GM21447 (cell line): ENCODE measurements at regions not wholly inside any gene's neighbourhood (a gene's known extent, or its start where the extent isn't known, plus 50 kb on each side); places are given as distances from the start of the nearest gene placed in this dataset.

Source experiments
- ATAC-seq: cut with Tn5 transposase; IDR thresholded peaks from one replicate; pipeline ENCODE4 v1.9.1; 2021; ENCODE audit not compliant: unreplicated experiment

- ATAC-seq = no peak
These were observed 278.6 kb upstream of the ITM2A start for GRCh38 chrX:79645749-79646148.

GRCh38 chrX:79631526-79631925 lies 264.4 kb upstream of the ITM2A start:
- no peak for ATAC-seq

DNA sequence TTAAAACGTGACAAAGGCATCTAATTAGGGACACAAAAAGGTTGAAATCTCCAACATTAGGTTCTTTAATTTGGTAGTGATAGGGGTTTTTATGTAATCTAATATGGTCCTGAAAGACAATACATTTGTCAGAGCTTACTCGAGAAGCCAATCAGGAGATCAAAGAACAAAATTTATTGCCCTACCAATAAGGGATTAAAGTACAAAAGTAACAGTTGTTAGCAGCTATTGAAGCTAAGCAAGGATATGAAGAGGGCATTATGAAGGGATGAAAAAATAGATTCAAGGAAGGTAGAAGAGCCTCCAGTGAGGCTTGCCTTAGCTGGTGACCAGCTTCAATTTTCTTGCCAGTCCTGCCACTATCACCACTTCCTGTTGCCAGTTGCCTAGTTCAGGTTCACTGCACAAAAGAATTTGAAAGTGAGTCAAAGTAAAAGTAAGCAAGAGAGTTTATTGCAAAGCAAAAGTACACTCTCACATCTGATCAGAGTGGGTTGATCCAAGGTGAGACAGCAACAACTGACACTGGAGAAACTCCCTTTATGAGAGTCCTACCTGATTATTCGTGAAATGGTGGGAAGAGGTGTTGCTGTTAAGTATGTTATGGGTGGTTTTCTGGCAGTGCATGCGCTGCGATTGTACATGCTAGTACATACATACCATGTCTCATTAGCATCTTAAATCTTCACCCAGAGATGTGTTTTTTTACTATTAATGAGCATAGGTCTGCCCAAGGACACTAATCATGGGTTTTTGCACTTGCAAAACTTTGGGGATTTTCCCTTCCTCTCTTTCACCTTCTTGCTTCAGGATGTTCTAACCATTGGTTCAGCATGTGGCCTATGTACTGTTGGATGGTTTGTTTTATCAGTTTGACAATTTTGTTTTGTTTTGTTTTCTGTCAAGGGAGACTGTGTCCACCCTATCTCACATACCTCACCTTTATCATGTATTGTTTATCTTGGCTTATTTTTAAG lies 263.2 kb upstream of the ITM2A start:
- ATAC-seq = peak; percentile 90

GRCh38 chrX:79623098-79623762 lies 256.1 kb upstream of the ITM2A start:
- no peak for ATAC-seq

DNA sequence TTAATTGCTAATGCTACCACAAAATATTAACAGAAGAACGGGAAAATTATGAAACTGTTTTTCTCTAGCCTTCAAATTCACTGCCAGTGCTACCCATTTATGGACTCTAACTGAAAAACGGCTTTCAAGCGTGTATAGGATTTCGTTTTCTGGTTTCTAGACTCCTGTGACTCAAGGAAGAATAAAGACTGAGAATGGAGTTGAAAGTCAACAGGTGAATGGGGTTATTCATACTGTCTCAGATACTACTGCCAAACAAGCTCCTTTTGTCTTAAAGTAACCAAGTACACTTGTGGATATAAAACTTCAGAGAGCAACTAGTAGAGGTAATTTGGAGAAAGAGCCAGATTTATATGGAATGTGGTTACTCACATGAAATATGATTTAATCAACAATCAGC lies 251.1 kb upstream of the ITM2A start:
- no peak for ATAC-seq

GRCh38 chrX:79604364-79604763 lies 237.2 kb upstream of the ITM2A start:
- ATAC-seq = no peak

DNA sequence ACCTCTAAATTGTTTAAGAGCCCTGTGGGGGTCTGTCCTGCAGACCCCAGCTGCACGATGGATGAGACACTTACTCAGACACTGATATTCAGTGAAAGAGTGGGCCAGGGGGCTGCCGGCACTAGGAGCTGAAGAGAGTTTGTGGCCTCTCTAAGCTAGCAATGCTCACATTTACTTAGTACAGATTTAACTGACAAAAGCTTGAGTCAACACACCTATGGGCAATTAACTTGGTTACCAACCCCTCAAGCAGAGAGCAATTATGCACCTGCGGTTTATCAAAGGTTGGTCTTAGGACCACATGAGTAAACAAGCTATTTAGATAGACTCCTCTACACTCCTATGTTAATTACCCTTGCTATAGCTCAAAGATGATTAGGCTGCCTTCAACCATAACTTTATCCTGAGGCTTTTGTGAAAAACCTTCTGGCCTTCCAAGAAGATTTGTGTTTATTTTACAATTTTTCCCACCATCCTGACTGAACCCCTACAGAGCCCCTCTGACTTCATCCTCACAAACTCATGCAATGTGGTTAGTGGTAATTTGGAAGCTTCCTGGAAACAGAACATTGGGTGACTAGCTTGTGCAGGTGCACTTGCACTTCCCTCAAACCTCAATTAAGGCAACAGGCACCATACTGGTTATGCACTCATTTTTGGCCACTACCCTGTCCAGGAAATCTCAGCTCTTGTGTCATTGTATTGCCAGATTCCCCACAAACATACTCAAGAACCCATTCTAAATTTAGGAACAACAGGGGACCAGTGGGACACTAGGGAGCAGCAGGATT lies 234.4 kb upstream of the ITM2A start:
- ATAC-seq = no peak

DNA sequence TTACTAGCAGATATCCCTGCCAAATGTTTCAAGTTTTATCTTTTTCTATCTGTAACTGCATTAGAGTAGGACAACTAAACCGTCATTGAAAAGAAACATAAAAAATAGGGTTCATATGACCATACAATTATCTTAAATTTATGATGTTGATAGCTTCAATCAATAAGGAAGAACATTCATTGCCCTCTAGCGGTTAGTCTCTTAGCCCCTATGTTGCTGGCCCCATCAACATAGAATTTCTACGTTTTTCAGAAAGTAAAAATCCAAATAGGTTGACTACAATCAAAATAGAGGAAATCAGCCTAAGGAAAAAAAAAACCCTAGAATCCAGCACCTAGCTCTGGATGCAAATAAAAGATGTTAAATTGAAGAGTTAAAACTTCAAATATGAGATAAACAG lies 225.1 kb upstream of the ITM2A start:
- no peak for ATAC-seq

GRCh38 chrX:79588233-79588632 lies 221.1 kb upstream of the ITM2A start:
- ATAC-seq = no peak

GRCh38 chrX:79573760-79574159 lies 206.6 kb upstream of the ITM2A start:
- ATAC-seq = no peak

GRCh38 chrX:79572566-79572965 lies 205.4 kb upstream of the ITM2A start:
- no peak for ATAC-seq

DNA sequence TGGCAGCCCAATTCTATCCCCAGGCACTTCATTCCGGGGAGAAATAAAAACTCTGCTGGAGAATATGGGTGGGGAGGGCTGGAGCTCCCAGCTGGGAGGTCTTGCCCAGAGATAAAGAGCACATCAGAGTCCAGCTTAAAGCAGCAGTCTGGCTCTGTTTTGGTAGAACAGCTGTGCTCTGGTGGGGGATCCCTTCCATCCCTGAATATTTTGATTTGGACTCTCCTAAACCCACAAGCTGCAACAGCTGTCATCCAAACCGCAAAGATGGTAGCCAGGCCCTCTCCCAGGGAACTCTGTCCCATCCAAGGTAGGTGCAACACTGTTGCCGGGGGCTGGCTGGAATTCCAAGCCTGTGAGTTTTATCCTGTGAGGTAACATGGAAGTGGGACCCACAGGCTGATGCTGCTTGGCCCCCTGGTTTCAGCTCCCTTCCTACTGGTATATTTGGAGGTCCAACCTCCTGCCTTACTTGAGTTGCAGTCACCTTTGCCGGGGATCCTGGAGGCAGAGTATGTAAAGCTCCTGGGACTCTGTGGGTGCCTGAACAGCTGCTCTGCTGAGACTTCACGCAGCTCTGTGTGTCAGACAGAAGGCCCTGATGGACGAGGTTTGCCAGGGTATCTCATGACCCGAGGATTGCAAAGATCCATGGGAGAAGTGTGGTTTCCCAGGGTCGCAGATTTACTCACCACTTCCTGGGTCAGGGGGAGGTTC lies 203.5 kb upstream of the ITM2A start:
- no peak for ATAC-seq

- ATAC-seq = no peak
These were observed 201.2 kb upstream of the ITM2A start for GRCh38 chrX:79568309-79568708.

DNA sequence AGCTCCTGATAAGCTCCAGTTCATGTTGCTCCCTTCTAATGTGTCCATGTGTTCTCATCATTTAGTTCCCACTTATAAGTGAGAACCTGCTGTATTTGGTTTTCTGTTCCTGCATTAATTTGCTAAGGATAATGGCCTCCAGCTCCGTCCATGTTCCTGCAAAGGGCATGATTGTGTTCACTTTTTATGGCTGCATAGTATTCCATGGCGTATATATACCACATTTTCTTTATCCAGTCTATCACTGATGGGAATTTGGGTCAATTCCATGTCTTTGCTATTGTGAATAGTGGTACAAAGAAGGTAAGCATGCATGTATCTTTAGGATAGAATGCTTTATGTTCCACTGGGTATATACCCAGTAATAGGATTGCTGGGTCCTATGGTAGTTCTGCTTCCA lies 197.2 kb upstream of the ITM2A start:
- no peak for ATAC-seq

- no peak for ATAC-seq
These were observed 192.2 kb upstream of the ITM2A start for GRCh38 chrX:79559290-79559689.

DNA sequence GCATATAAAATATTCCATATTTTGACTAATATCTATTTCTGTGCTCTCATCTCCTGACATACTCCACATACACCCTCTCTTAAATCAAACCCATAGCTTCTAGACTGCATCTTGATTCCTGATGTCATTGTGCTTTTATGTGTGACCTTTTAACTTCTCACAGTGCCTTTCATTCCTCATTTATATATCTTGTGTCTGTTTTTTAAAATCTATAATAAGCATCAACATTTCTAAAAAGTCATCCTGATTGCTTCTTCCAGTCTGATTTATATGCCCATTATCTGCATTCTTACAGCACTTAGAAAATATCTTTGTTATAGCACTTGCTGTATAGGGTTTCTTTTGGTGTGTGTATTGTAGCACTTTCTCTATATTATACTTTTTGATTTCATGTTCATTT lies 190.1 kb upstream of the ITM2A start:
- no peak for ATAC-seq

GRCh38 chrX:79556800-79557199 lies 189.7 kb upstream of the ITM2A start:
- ATAC-seq = no peak

DNA sequence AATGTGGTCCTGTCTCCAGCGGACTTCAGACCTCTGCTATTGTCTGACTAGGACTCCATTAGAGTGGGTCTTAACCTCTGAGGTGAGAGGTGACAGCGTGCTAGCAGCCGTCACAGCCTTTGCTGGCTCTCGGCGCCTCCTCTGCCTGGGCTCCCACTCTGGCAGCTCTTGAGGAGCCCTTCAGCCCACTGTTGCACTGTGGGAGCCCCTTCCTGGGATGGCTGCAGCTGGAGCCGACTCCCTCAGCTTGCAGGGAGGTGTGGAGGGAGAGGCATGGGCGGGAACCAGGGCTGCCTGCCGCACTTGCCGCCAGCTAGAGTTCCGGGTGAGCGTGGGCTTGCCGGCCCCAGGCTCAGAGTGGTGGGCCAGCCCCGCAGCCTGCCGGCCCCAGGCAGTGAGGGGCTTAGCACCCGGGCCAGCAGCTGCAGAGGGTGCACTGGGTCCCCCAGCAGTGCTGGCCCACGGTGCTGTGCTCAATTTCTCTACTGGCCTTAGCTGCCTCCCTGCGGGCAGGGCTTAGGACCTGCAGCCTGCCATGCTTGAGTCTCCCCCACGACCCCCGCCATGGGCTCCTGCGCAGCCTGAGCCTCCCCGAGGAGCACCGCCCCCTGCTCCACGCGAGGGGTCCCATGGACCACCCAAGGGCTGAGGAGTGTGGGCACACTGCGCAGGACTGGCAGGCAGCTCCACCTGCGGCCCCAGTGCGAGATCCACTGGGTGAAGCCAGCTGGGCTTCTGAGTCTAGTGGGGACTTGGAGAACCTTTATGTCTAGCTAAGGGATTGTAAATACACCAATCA lies 163.4 kb upstream of the ITM2A start:
- ATAC-seq = no peak

DNA sequence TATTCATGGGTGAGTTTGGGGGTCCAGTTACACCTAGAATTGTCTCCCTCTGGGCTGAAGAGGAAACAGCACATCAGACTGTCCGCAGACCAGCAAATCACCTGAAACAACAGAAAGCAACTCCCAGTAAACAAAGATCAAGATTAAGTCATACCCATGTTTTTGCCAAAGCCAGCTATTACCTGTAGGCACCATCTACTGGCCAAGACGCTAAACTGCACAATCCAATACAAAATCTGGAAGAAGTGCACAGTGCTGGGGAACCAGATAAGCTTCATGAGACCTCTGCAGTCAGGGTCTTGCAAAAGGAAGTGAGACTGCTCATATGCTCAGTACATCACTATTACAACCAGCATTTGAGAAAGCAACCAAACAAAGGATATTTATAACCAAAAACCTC lies 157.5 kb upstream of the ITM2A start:
- ATAC-seq = no peak

GRCh38 chrX:79515529-79515928 lies 148.4 kb upstream of the ITM2A start:
- ATAC-seq = no peak
